GM21723 (cell line): ENCODE measurements at regions not wholly inside any gene's neighbourhood (a gene's known extent, or its start where the extent isn't known, plus 50 kb on each side); places are given as distances from the start of the nearest gene placed in this dataset.

Source experiments
- ATAC-seq: cut with Tn5 transposase; IDR thresholded peaks from one replicate; pipeline ENCODE4 v1.9.1; 2021; ENCODE audit warnings: mild to moderate bottlenecking, moderate library complexity; ENCODE audit not compliant: unreplicated experiment

DNA sequence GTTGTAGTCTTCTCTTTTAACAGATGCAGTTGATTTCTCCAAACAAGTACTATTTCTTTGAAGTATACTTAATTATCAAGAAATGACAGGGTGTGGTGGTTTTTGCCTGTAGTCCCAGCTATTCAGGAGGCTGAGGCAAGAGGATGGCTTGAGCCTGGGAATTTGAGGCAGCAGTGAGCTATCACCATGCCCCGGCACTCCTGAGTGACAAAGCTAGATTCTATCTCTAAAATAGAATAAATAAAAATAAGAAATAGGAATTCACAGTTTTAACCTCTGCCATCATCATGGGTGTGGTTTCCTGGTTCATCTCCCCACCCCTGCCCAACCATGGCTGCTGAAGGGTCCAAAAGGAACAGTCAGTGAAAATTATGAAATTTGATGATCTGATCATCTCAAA, 290.2 kb upstream of the FLRT2 start:
- ATAC-seq, result no peak

DNA sequence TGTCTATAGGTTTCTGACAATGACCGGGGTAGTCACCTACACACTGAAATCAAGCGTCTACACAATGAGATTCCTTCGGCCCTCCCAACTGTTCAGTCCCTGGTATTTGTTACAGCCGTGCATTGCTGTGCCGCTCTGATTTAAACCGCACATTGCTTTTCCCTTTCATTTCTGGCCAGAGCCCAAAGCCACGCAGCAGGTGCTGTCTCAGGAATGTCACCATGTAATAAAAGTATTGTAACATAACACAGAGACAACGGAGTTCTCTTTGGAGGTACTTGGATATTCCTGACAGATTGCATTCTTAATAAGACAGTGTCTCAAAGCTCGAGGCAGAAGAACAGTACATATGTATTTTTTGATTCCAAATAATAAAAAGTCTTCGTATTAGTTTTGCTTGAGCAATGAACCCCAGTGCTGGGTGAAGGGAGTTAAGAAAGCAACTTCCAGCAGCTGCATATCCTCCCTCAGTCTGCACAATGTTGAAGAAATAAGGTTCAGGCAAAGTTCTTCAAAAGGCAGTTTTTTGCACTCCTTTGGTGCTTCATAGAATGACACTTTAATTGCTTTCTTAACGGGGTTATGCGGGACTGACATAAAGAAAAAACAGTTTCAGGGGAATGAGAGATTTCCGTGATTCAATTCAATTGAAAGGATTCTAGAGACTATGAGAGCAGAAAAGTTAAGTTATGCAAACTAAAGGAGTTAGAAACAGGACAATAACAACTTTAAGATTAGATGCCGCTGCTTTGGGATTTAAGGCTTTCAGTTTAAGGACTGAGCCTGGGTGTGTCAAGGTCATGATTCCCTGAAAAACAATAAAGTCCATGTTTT, 288.7 kb upstream of the FLRT2 start:
- ATAC-seq, result no peak

DNA sequence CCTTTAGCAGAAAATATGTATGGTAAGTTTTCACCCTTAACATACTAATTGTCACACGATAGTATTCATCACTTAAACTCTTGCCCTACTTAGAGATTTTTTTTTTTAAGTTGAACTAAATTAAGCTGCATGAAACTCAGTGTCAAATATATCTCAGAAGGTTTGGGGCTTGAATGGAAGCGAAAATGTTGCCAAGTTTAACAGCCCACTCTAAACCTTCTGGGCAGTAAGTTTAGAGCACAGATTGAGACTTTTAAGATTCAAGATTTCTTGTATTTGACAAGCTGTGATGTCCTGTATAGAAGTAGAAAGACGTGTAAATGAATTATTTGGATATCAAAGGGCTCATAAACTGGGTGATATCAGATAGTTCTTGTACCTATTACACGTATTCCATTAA, 287.3 kb upstream of the FLRT2 start:
- ATAC-seq, result no peak

DNA sequence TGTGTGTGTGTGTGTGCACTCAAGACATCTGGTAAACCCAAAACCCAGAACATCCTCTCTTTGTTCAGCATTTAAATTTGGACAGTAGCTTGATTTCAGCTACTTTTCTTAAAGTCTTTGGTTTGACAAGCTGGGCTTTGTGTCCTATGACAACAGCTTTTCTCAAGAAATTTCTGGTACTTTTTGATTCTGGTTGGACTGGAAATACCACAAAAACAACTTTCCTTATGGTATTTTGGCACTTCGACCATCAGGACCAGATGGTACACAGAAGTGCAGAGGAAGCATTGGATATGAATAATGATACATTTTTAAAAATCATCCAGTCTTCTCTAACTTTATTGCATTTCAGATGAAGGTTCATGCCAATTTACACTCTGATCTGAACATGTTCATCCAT, 286.6 kb upstream of the FLRT2 start:
- ATAC-seq, result no peak

DNA sequence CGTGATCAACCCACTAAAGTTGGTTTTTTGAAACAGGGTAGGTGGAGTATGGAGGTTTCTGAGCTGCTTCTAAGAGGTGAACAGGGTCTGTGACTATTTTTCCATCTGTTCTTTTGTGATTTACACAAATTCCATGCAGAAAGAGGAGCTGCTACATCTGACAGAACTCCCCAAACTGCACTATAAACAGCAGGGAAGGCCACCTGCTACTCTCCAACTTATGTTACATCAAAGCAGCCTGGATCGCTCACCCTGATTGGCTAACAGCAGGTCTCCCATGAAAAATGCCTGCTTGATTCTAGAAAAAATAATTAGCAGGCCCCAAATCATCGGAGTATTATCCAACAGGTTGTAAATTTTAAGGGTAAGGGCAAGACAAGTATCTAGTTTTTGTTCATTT, 282.9 kb upstream of the FLRT2 start:
- no peak for ATAC-seq

DNA sequence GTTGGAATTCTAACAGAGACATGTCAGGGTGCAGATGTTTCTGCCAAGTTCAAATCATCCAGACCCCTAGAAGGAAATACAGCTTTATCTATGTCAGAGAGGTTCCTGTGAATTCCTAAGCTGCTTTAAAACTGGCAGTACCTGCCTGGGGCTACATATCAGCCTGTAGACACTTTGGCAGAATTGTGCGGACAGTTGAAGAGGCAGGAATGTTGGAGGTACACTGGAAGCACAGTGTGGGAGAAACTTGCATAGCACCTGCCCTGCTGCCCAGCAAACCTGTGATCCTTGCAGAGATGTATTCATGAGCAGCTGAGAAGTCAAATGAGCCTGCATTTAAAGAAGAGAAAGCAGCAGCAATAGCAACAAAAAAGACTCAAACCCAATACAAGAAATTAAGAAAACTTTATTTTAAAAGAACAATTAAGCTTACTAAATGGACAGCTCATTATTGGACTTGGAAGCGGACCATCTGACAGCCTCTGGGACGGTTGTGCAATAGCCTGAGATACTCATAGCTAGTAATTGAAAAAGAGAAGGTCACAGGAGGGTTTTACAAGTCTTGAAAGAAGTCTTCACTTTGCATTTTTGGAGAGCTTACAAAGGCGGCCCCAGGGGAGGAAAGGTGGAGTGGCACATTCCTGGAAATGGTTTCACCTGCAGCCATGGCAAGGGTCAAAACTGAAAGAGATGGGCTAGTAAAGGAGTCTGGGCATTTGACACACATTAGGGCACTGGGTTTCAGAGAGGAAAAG, 280.9 kb upstream of the FLRT2 start:
- no peak for ATAC-seq

DNA sequence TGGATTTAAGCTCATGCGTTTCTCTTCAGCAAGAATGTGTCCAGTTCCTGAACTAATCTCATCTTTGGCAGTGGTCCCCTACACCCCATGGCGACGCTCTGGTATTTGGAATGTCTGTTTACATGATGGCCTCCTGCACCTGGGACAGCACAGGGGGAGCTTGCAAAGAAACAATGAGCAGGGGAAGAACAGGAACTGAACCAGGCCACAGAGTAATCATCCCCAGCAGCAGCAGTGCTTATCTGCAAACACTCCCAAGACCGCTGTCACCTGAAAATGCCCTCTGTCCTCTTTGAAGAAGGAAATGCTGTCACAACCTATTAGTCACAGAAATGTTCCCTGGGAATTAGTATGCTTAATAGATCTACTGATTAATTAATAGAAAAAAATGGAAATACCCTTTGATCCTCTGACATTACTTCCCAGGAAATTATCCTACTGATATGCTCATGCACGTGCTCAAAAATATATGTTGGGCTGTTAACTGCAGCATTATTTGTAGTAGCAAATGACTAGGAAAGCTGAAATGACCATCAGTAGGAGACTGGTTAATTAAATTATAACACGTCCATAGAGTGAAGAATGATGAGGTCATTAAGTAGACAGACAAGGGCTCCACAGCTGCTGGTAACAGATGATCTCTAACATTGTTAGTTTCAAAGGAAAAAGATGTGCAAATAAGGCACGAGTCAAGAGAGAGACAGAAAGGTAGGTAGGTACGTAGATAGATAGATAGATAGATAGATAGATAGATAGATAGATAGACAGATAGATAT, 279.3 kb upstream of the FLRT2 start:
- ATAC-seq, result no peak

DNA sequence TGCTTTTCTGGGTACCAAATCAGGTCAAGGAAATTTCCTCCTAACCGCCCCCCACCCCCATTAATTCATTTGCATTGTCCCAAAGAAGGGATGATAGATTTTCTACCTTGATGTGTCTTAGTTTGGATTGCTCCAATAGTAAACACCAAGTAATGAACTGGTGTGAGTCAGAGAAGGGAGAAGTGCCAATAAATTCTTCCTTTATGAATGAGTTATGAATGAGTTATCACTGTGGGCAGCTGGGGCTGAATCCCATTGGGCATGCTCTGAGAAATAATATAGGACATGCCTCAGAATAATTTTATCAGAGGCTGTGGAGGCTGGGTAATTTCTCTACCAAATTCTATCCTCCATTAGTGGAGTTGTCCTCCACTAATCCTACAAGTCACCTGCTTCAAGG, 277.9 kb upstream of the FLRT2 start:
- ATAC-seq, result no peak

DNA sequence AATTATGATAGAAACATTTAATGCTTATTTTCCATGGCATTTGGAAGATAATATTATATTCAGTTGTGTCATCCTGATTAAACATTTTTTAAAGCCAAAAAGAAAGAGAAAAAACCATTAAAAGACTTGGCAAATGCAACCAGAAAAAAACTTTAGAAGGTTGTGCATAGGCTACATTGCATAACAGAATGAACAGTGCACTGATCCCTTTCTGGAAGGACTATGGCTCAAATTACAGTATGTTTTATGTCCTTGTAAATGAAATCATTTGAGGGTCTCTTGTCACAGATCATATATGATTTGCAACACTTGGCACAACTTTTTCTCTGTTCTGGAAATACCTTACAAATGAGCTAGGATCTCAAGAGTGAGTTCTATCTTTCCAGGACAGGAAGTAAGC, 275.2 kb upstream of the FLRT2 start:
- no peak for ATAC-seq

DNA sequence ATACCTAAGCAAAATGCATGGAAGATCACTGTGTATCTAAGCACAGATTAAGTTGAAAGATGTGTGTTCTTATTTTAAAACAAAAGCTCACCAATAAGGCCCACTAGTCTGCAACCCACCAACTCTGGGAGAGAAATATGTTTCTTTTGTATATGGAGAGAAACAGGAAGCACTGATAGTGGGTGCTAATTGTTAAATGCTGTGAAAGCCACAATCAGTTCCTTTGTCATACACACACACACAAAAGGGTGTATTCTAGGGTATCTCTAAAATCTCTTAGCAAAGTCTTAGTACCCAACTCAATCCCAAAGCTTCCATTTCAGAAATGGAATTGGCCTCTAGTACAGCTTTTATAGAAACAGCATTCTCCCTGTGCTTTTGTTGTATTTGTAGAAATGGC, 272.7 kb upstream of the FLRT2 start:
- ATAC-seq, result no peak

DNA sequence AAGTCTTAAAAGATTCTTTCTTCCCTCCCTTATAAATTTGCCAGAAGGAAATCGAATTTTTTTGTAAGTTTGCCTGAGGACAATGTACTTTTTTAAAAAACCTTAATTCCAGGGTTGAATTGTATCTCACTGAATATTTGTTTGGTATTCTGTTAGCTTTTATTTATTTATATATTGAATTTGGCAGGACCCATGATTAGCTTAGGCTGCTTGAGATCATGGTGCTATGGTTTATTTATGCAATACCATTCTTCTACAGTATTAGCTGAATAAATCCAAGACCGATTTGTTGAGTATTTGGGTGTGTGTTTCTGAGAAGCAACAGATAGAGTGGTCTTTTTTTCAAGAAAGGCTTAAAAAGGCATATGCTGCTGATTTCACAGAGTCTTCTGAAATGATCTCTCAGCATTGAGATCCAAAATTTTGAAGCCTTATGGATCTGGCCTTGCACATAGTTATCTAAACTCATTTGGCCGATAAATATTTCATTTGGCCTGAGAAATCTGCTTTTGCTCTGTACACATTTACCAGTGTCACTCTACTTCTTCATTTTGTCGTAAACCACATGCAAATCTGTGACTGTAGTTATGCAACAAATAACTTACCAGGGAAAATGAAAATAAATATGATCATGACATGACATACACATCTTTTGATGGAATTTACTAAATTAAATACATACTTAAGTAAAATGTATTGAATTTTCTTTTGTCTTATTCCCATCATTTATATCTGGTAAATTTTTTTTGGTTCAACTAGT, 265.8 kb upstream of the FLRT2 start:
- no peak for ATAC-seq

DNA sequence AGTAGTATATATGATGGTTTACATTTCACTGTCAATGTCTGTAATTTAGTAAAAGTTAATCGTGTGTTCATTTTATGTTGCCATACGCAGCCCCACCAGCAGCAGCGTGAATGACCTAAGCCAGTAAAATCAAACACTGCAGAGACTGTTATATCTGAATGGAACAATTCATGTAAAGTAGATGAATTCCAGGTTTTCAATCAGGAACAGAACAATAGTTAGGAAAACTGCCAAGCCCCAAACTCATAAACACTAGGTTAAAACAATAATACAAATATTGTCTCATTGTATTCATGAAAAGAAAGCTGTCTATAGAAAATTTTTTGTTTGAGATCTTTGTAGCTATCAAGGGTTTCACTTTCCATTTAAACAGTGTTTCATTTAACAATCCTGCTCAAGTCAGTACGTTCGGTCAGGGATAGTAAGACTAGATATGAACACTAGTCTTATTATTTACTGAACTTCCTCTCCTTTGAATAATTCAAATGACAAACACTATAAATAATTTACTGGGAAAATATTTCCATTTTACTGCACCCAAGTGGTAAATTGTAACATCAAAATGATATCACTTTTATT, 256.8 kb upstream of the FLRT2 start:
- no peak for ATAC-seq

DNA sequence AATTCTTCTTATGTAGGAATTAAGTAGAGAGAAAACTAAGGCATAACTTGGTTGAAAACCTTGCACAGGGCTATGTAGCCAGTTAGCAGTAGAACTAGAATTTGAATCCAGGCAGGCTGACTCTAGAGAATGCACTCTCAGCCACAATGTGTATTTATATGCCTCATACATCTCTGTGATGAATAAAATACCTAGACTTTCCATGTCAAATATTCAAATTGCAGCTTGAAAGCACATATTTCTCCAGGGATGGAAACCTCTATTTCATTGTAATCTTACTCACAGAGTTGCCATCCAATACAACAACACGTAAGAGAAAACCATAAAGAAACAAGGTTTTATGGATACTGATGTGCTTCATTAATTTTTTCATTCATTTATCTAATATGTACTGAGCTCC, 256.0 kb upstream of the FLRT2 start:
- ATAC-seq, result no peak

DNA sequence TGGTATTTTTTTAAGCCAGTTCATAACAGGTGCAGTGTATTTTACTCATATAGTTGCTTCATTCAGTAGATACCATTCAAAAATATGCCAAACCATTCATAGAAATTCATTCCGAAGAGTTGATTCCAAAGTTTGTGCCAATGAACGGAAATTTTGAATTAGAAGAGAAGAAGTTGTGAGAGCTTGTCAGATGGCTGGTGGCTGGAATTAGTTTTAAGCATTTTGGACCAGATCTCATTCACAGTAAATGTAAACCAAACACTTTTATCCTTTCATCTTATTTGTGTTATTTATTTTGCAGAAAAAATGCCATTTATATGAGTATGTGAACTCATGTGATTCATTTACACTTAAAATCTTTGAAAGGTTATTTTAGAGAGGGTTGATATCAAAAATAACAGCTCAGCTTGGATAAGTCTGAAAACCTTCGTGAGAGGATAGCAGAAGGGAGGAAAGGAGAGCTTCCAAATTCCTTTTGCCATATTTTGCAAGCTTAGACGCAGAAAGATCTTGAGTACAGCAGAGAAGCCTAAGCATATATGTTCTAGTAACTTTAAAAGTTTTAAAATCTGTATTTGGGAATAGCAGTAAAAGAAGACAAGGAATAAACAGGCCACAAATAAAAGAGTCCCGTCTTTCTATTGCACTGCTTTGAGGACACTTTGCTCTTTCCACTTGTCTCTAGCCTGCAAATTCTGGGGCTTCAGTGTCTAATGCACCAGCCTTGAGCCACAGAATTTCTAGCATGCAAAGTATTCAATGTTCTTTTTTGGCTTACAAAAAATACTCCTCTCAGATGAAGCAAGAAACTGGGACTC, 253.6 kb upstream of the FLRT2 start:
- no peak for ATAC-seq

DNA sequence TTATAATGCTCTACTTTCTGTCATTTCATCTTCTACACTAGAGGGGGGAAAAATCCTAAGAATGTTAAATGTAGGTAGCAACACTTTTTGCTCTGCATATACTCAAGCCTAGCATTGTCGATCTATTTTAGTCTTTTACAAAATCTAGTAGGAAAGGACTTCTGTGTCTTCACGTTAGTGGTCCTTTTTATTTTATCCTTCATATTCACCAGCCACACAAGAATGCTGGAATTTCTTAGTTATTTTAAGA, 253.0 kb upstream of the FLRT2 start:
- ATAC-seq, result no peak

DNA sequence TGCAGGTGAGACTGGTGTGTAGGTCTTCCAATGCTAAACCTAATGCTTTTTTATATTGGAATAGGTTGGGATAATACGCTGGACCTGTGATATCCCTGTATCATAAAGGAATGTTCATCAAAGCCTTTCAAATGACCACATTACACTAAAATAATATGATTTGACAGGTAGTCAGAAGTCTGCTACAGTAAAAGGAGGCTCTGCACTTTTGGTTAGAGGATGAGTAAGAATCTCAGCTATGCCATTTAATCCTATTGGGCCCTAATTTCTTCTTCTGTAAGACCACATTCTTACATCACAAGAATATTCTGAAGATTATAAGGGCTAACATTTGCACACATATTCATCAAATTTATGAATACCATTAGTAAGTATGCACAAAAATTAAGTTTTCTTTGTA, 250.5 kb upstream of the FLRT2 start:
- no peak for ATAC-seq

DNA sequence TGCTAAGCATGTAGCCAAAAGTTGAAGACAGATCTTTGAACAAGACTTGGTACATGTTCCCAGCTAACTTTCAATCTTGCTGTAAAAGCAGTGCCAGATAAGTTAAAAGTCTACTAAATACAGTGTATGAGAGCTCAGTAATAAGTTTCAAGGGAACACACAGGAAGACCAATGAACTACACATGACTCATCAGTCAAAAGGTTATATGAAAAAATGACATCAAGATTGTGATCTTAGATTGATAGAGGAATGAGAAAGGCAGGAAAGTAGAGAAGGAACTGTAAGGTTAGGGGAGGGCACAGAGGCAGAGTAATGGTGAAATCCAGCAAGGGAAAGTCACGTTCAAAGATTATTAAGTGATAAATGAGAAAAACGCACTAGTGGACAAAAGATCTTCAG, 249.9 kb upstream of the FLRT2 start:
- no peak for ATAC-seq

DNA sequence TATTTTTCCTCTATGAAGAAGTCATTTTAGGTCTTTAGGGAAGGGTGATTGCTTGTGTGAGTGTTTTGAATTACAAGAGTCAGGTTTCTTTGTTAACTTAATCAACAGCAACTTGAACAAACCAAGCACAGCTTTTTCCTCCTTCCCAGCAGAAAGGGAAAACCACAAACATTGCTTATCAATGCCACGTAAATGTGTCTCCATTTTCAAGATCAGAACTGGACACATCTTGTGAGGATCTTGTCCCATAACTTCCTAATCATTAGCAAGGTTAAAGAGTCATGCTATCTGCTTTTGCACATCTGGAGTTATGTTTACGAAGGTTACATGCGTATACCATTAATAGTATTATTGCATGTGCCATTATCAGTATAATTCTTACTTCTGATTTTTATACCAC, 248.0 kb upstream of the FLRT2 start:
- no peak for ATAC-seq

DNA sequence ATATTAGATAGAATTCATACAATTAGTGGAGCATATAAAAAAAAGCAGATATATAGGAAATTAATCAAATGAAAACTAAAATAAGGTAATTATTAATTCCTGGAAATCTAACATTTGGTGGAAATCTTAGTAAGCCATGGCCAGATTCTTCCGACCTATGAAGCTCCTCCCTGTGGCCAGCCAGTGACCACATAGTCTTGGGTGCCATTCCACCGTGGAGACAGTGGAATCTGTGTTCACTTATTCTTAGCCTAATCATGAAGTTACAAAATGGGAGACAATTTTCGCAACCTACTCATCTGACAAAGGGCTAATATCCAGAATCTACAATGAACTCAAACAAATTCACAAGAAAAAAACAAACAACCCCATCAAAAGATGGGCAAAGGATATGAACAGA, 241.9 kb upstream of the FLRT2 start:
- no peak for ATAC-seq

DNA sequence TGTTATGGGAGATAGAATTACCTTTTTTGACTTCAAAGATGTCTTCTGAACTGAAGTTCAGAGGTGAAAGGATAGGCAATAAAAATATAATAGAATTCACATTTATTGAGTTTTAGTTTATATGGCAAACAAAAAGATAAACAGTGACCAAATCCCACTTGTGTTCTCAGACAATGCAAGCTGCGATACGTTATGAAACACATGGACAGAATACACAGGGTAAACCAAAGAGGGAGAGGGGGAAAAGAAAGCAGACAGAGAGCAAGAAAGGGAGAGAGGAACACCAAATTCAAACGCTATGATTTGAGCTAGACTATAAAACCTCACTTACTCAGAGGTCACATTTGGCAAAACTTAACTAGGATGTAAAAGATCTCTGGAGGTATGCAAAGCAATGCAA, 238.2 kb upstream of the FLRT2 start:
- ATAC-seq, result no peak
